ENCODE measurements at regions not wholly inside any gene's neighbourhood (a gene's known extent, or its start where the extent isn't known, plus 50 kb on each side); places are given as distances from the start of the nearest gene placed in this dataset.

- Histone ChIP-seq H3K9me3 (ENCODE audit: control insufficient read depth, insufficient read depth, low read depth, low read length) (no peaks in the 10 kb centered on the region; the same call in 1 of the 2 replicates), H3K36me3 (ENCODE audit: control insufficient read depth in 2 of 2, insufficient read depth in 1 of 2, low read length in 2 of 2) (no peaks in the 10 kb centered on the region), H3K4me1 (ENCODE audit: control insufficient read depth, insufficient read depth, low read length) (no peaks in the 10 kb centered on the region), H3K4me3 (ENCODE audit: low read depth, low read length) (no peak overlapping the region), H3K27ac (ENCODE audit: extremely low read depth, low read depth, low read length) (no peak overlapping the region)
- POLR2A ChIA-PET = interaction anchor here (0.6 kb wide), 1 partner anchor 20 kb away, joined by 3 read pairs; no protein-coding TSS in a partner anchor
- TF ChIP-seq WT1 (tag by site-specific recombination; IDR thresholded peaks at IDR 0.05) (no peak), PRDM2 (tag by site-specific recombination; IDR thresholded peaks at IDR 0.05; ENCODE audit: borderline replicate concordance) (no peak), ZSCAN30 (tag by site-specific recombination; IDR thresholded peaks at IDR 0.05) (no peak), SP2 (tag by site-specific recombination; IDR thresholded peaks at IDR 0.05) (no peak), ELK4 (IDR thresholded peaks at IDR 0.05; ENCODE audit: borderline replicate concordance, low read depth, low read length) (no peak)
- CTCF ChIA-PET = interaction anchor here (0.6 kb wide), 1 partner anchor 456 kb away, joined by 3 read pairs; no protein-coding TSS in a partner anchor
These were observed 117.5 kb downstream of the MED10 start for GRCh38 chr5:6260846-6261245.

- H3K36me3 ChIP-seq (ENCODE audit: control insufficient read depth in 2 of 2, insufficient read depth in 1 of 2, low read length in 2 of 2) = no peaks in the 10 kb centered on the region
- H3K4me3 ChIP-seq (ENCODE audit: low read depth, low read length) = no peak overlapping the region
- ChIA-PET CTCF (no interaction called here), POLR2A (no interaction called here)
- H3K4me1 ChIP-seq (ENCODE audit: control insufficient read depth, insufficient read depth, low read length) = no peaks in the 10 kb centered on the region
- no peak overlapping the region for H3K27ac ChIP-seq (ENCODE audit: extremely low read depth, low read depth, low read length)
- H3K9me3 ChIP-seq (ENCODE audit: control insufficient read depth, insufficient read depth, low read depth, low read length) = no peaks in the 10 kb centered on the region; the same call in 1 of the 2 replicates
- no peak for TF ChIP-seq ZNF366 (tag by site-specific recombination; conservative IDR thresholded peaks at IDR 0.05)
- no peak for TF ChIP-seq ZNF624 (tag by site-specific recombination; IDR thresholded peaks at IDR 0.05)
- no peak for TF ChIP-seq ZBTB26 (tag by site-specific recombination; optimal IDR thresholded peaks at IDR 0.05)
- no peak for TF ChIP-seq ZSCAN4 (tag by site-specific recombination; IDR thresholded peaks at IDR 0.05)
- no peak for TF ChIP-seq MZF1 (tag by site-specific recombination; IDR thresholded peaks at IDR 0.05; ENCODE audit: borderline replicate concordance)
- no peak for TF ChIP-seq ZNF280C (tag by site-specific recombination; IDR thresholded peaks at IDR 0.05)
- no peak for TF ChIP-seq REST (tag by site-specific recombination; IDR thresholded peaks at IDR 0.05)
- no peak for TF ChIP-seq ZNF146 (tag by site-specific recombination; IDR thresholded peaks at IDR 0.05)
- no peak for TF ChIP-seq HOXC10 (CRISPR knock-in tag; IDR thresholded peaks at IDR 0.05)
- TF ChIP-seq ZFP3 (tag by site-specific recombination; IDR thresholded peaks at IDR 0.05; ENCODE audit: low read depth) = no peak
- no peak for TF ChIP-seq TCF7L2 (IDR thresholded peaks at IDR 0.05; ENCODE audit: borderline replicate concordance, low read depth, low read length)
- no peak for TF ChIP-seq ZNF621 (tag by site-specific recombination; IDR thresholded peaks at IDR 0.05)
- no peak for TF ChIP-seq ZNF692 (tag by site-specific recombination; IDR thresholded peaks at IDR 0.05)
These were observed 121.4 kb downstream of the MED10 start for GRCh38 chr5:6256901-6257300.
